PFSK-1 (cell line): ENCODE measurements at regions not wholly inside any gene's neighbourhood (a gene's known extent, or its start where the extent isn't known, plus 50 kb on each side); places are given as distances from the start of the nearest gene placed in this dataset.

ENCODE experiments used
- POLR2AphosphoS5 ChIP-seq: IDR thresholded peaks from 2 replicates; pipeline ENCODE4 v1.6.1; 2012; ENCODE audit warnings: low read depth, mild to moderate bottlenecking, control low read depth, low read length, moderate library complexity
- SIN3A ChIP-seq: IDR thresholded peaks from 2 replicates; pipeline ENCODE4 v1.6.1; 2012; ENCODE audit warnings: mild to moderate bottlenecking, low read length, moderate library complexity, borderline replicate concordance; ENCODE audit not compliant: insufficient read depth
- TAF1 ChIP-seq: IDR thresholded peaks from 2 replicates; pipeline ENCODE4 v1.6.1; 2012; ENCODE audit warnings: low read length, control low read depth, borderline replicate concordance; ENCODE audit not compliant: insufficient read depth

DNA sequence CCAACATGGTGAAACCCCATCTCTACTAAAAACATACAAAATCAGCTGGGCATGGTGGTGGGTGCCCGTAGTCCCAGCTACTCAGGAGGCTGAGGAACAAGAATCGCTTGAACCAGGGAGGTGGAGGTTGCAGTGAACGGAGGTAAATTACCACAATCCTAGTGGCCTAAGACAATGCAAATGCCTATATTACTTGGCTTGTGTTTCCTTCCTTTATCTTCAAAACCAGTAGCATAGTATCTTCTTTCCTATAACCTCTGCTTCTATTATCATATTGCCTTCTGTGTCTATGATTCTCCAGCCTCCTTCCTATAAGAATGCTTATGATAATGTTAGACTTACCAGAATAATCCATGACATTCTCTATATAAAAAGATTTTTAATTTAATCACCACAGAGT lies 156.2 kb upstream of the RGS18 start:
- TF ChIP-seq POLR2AphosphoS5: no peak
- TF ChIP-seq TAF1: no peak
- no peak for TF ChIP-seq SIN3A
